Activated CD8-positive, alpha-beta T cell treated with anti-CD3 and anti-CD28 coated beads, Interleukin-2, amount 10 ng/mL, durations not matched to agents 7 days and 5 days (primary cell): ENCODE measurements at regions not wholly inside any gene's neighbourhood (a gene's known extent, or its start where the extent isn't known, plus 50 kb on each side); places are given as distances from the start of the nearest gene placed in this dataset.

ENCODE experiments used
- ATAC-seq: fragments of 150-1000 bp; cut with Tn5 transposase; one replicate; pipeline ENCODE4 v1.10.0; 2021; ENCODE audit warnings: moderate library complexity
- CTCF ChIA-PET: fragments of 350-600 bp; sonication (Branson Sonifier 250); formaldehyde crosslinking; loops from one replicate; lab custom pipeline; 2021; ENCODE audit warnings: antibody characterized with exemption; lab: Charles Lee
- POLR2A ChIA-PET: fragments of 350-600 bp; sonication (Branson Sonifier 250); formaldehyde crosslinking; loops from one replicate; lab custom pipeline; 2021; ENCODE audit warnings: antibody characterized with exemption; lab: Charles Lee
- DNase-seq: peaks from one replicate; pipeline ENCODE4 v3.0.0-alpha.2; 2020
- H3K27ac Mint-ChIP-seq: one replicate; pipeline ENCODE4 v1.8.0; 2021; ENCODE audit warnings: mild to moderate bottlenecking, mixed read lengths
- H3K27me3 Mint-ChIP-seq: one replicate; pipeline ENCODE4 v1.8.0; 2021; ENCODE audit warnings: low read depth, mixed read lengths
- H3K36me3 Mint-ChIP-seq: one replicate; pipeline ENCODE4 v1.8.0; 2021; ENCODE audit warnings: low read depth, mixed read lengths
- H3K4me1 Mint-ChIP-seq: one replicate; pipeline ENCODE4 v1.8.0; 2021; ENCODE audit warnings: low read depth, mixed read lengths
- H3K4me3 Mint-ChIP-seq: one replicate; pipeline ENCODE4 v1.8.0; 2021; ENCODE audit warnings: mild to moderate bottlenecking, mixed read lengths
- H3K9me3 Mint-ChIP-seq: one replicate; pipeline ENCODE4 v1.8.0; 2022; ENCODE audit warnings: mixed read lengths; ENCODE audit not compliant: insufficient read depth

DNA sequence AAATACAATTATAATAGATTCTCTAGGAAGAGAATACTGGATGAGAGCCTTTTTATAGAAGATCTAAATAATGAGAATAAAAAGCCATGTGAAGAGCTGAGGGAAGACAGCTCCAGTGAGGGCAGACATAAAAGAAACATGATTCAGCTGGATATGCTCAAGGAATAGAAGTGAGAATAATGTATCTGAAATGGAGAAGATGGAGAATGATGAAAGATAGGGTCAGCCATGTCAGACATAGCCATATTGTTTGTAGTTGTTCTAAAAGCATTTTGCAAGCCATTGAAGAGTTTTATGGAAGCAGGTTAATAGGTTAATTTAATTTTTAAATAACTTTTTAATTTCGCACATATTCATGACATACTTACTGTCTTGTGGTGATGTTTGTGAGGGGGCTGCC lies 713.5 kb upstream of the ARPP21 start:
- H3K4me1 Mint-ChIP-seq, result no peaks in the 10 kb centered on the region
- ATAC-seq, result no peak
- H3K27me3 Mint-ChIP-seq, result no peaks in the 10 kb centered on the region
- no peak overlapping the region for H3K27ac Mint-ChIP-seq
- H3K4me3 Mint-ChIP-seq, result no peak overlapping the region
- H3K9me3 Mint-ChIP-seq, result no peaks in the 10 kb centered on the region
- ChIA-PET CTCF (no interaction called here), POLR2A (no interaction called here)
- no peaks in the 10 kb centered on the region for H3K36me3 Mint-ChIP-seq
- no peak for DNase-seq

DNA sequence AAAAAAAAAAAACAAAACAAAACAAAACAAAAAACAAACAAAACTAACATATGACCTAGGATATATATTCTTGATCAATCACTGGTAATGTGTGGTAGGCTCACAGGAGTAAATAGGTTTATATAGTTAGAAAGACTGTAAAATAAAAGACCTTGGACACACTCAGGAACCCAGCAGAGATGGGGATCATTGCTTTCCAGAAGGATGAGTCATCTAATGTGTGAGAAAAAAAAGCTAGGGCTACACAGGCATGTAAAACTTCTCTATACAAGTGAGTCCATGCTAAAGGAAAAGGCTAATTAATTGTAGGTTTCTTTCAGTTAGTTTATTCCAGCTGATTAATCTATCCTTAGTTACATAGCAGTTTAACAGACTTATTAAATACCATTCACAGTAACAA lies 710.3 kb upstream of the ARPP21 start:
- Mint-ChIP-seq H3K9me3 (no peaks in the 10 kb centered on the region), H3K27me3 (no peaks in the 10 kb centered on the region), H3K27ac (no peak overlapping the region), H3K4me1 (no peaks in the 10 kb centered on the region), H3K36me3 (no peaks in the 10 kb centered on the region), H3K4me3 (no peak overlapping the region)
- DNase-seq (no peak), ATAC-seq (no peak)
- POLR2A ChIA-PET, result no interaction called here
- CTCF ChIA-PET, result no interaction called here

GRCh38 chr3:34934660-34935059 lies 704.7 kb upstream of the ARPP21 start:
- Mint-ChIP-seq H3K4me3 (no peak overlapping the region), H3K4me1 (no peaks in the 10 kb centered on the region), H3K36me3 (no peaks in the 10 kb centered on the region), H3K9me3 (no peaks in the 10 kb centered on the region), H3K27ac (no peak overlapping the region), H3K27me3 (no peaks in the 10 kb centered on the region)
- ATAC-seq (no peak), DNase-seq (no peak)
- ChIA-PET POLR2A (no interaction called here), CTCF (no interaction called here)

GRCh38 chr3:34938784-34939183 lies 700.5 kb upstream of the ARPP21 start:
- no peaks in the 10 kb centered on the region for H3K4me1 Mint-ChIP-seq
- ATAC-seq (no peak), DNase-seq (no peak)
- H3K27ac Mint-ChIP-seq, result no peak overlapping the region
- ChIA-PET POLR2A (no interaction called here), CTCF (no interaction called here)
- H3K9me3 Mint-ChIP-seq, result no peaks in the 10 kb centered on the region
- H3K4me3 Mint-ChIP-seq, result no peak overlapping the region
- no peaks in the 10 kb centered on the region for H3K27me3 Mint-ChIP-seq
- H3K36me3 Mint-ChIP-seq, result no peaks in the 10 kb centered on the region

GRCh38 chr3:34942256-34942655 lies 697.1 kb upstream of the ARPP21 start:
- no peaks in the 10 kb centered on the region for H3K9me3 Mint-ChIP-seq
- CTCF ChIA-PET, result no interaction called here
- DNase-seq, result no peak
- no peak overlapping the region for H3K4me3 Mint-ChIP-seq
- ATAC-seq, result no peak
- H3K27me3 Mint-ChIP-seq, result no peaks in the 10 kb centered on the region
- H3K4me1 Mint-ChIP-seq, result no peaks in the 10 kb centered on the region
- no peaks in the 10 kb centered on the region for H3K36me3 Mint-ChIP-seq
- POLR2A ChIA-PET, result no interaction called here
- no peak overlapping the region for H3K27ac Mint-ChIP-seq

DNA sequence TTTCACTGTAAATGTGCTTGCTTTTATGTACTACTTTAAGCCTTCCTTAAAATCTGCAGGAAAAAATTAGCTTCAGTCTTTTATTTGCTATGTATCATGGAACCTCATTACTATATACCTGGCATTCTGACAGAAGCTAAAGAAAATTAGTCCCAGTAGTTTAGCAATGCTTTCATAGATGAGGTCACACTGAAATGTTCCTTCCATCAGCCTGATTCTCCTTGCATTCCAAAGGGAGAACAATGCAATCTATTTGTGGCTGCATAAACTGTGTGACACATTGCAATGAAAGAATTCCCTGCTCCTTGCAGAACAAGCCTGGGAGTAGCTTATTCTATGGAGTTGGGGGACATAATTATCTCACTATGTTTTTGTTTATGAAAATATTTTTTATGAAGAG lies 691.5 kb upstream of the ARPP21 start:
- ChIA-PET CTCF (no interaction called here), POLR2A (no interaction called here)
- no peaks in the 10 kb centered on the region for H3K9me3 Mint-ChIP-seq
- H3K4me1 Mint-ChIP-seq, result no peaks in the 10 kb centered on the region
- ATAC-seq (no peak), DNase-seq (no peak)
- no peaks in the 10 kb centered on the region for H3K36me3 Mint-ChIP-seq
- H3K27ac Mint-ChIP-seq, result no peak overlapping the region
- H3K4me3 Mint-ChIP-seq, result no peak overlapping the region
- H3K27me3 Mint-ChIP-seq, result no peaks in the 10 kb centered on the region

GRCh38 chr3:34948517-34948916 lies 690.8 kb upstream of the ARPP21 start:
- ChIA-PET POLR2A (no interaction called here), CTCF (no interaction called here)
- Mint-ChIP-seq H3K9me3 (no peaks in the 10 kb centered on the region), H3K4me1 (no peaks in the 10 kb centered on the region), H3K4me3 (no peak overlapping the region), H3K36me3 (no peaks in the 10 kb centered on the region), H3K27me3 (no peaks in the 10 kb centered on the region), H3K27ac (no peak overlapping the region)
- no peak for ATAC-seq
- DNase-seq, result no peak

DNA sequence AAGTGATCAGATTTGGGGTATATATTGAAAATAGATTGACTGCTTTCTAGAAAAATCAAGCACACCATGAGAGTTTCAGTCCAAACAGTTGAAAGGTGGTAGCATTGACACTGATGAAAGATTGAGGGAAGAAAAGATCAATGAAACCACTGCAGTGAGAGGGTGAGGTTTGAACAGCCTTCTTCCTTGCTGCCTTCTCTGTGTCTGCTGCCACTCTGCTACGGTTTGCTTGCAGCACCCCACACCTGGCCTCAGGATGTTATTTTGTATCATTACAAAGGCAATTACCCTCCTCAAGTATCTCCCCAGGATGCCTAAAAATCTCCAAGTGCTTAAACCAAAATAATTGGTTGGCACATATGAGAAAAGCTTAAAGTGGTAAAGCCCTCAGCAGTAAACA lies 683.6 kb upstream of the ARPP21 start:
- Mint-ChIP-seq H3K36me3 (no peaks in the 10 kb centered on the region), H3K27me3 (no peaks in the 10 kb centered on the region), H3K4me1 (peaks cover 24% of the 10 kb centered on the region), H3K9me3 (no peaks in the 10 kb centered on the region), H3K4me3 (no peak overlapping the region), H3K27ac (no peak overlapping the region)
- no peak for ATAC-seq
- no peak for DNase-seq
- ChIA-PET CTCF (no interaction called here), POLR2A (no interaction called here)

DNA sequence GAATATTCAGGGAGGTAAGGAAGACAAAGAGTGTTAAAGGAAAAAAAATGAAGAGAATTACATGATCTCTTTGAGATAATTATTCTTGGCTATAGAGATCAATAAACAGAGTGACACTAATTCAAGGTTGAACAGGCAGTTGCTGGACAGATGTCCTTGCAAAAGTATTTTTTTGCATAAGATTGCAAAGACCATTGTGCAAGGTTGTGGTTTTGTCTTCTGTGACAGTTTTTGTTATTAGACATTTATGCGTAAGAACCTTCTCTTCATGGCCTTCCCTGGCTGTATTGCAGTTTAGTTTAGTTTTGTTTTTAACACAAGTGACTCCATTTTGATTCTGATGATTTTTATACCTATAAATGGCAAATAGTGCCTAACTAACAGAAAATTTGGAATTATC lies 682.8 kb upstream of the ARPP21 start:
- ChIA-PET POLR2A (no interaction called here), CTCF (no interaction called here)
- ATAC-seq, result no peak
- Mint-ChIP-seq H3K9me3 (no peaks in the 10 kb centered on the region), H3K4me1 (peaks cover 24% of the 10 kb centered on the region), H3K36me3 (no peaks in the 10 kb centered on the region), H3K27me3 (no peaks in the 10 kb centered on the region), H3K27ac (no peak overlapping the region), H3K4me3 (no peak overlapping the region)
- no peak for DNase-seq

DNA sequence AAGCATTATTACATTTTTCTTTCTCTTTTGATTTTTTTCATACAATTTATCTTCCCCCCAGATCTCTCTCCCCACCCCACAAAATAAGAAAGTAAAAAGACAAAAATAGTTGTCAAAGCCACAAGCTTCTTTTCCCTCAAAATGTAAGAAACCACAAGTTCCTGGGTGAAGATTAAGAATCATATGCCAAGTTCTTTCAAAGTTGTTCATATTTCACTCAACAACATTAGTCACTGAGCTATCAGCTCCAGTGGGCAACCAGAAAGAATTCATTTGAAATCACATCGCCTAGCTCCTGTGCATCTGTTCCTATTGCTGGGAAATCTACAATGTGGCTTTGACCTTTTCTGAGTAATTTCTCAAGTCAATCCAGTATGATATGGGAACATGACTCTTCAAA lies 681.6 kb upstream of the ARPP21 start:
- Mint-ChIP-seq H3K4me1 (peaks cover 24% of the 10 kb centered on the region), H3K4me3 (no peak overlapping the region), H3K36me3 (no peaks in the 10 kb centered on the region), H3K27me3 (no peaks in the 10 kb centered on the region), H3K9me3 (no peaks in the 10 kb centered on the region), H3K27ac (no peak overlapping the region)
- POLR2A ChIA-PET, result interaction anchor here (0.7 kb wide), 1 partner anchor 401 kb away, joined by 4 read pairs; no protein-coding TSS in a partner anchor
- DNase-seq, result no peak
- CTCF ChIA-PET, result no interaction called here
- ATAC-seq, result no peak

GRCh38 chr3:34969513-34969912 lies 669.8 kb upstream of the ARPP21 start:
- Mint-ChIP-seq H3K4me3 (no peak overlapping the region), H3K27me3 (no peaks in the 10 kb centered on the region), H3K27ac (no peak overlapping the region), H3K36me3 (no peaks in the 10 kb centered on the region), H3K4me1 (no peaks in the 10 kb centered on the region), H3K9me3 (no peaks in the 10 kb centered on the region)
- no peak for DNase-seq
- ChIA-PET POLR2A (no interaction called here), CTCF (no interaction called here)
- no peak for ATAC-seq

- POLR2A ChIA-PET, result no interaction called here
Observed at GRCh38 chr3:34972481-34972880, 666.8 kb upstream of the ARPP21 start.

DNA sequence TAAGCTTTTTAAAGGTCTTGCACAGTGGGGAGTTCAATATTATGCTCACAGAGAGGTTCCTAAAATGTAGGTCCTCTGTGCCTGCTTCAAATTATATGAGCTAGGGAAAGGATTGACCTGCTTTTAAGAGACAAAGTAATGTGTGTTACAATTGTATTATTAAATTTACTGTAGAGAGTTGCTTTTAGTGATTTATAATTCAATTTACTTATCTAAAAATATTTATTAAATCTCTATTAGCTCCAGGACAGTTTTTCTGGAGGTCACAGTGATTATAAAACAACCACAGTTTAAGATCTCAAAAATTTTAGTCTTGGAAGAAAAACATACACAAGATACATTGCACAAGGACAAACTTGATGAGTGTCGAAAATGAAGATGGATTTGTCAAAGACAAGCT lies 665.7 kb upstream of the ARPP21 start:
- Mint-ChIP-seq H3K4me1 (no peaks in the 10 kb centered on the region), H3K4me3 (no peak overlapping the region), H3K36me3 (no peaks in the 10 kb centered on the region), H3K27me3 (no peaks in the 10 kb centered on the region), H3K9me3 (peaks cover 8% of the 10 kb centered on the region), H3K27ac (no peak overlapping the region)
- ATAC-seq (no peak), DNase-seq (no peak)
- POLR2A ChIA-PET, result no interaction called here
- CTCF ChIA-PET, result no interaction called here

More at GRCh38 chr3:34972481-34972880, 666.8 kb upstream of the ARPP21 start:
- no peaks in the 10 kb centered on the region for H3K4me1 Mint-ChIP-seq
- ATAC-seq, result no peak
- CTCF ChIA-PET, result interaction anchor here (0.6 kb wide), 1 partner anchor 589 kb away, joined by 3 read pairs; no protein-coding TSS in a partner anchor
- DNase-seq, result no peak
- H3K27ac Mint-ChIP-seq, result no peak overlapping the region
- H3K9me3 Mint-ChIP-seq, result peaks cover 7% of the 10 kb centered on the region
- H3K4me3 Mint-ChIP-seq, result no peak overlapping the region
- no peaks in the 10 kb centered on the region for H3K27me3 Mint-ChIP-seq
- H3K36me3 Mint-ChIP-seq, result no peaks in the 10 kb centered on the region
